ENCODE measurements at regions not wholly inside any gene's neighbourhood (a gene's known extent, or its start where the extent isn't known, plus 50 kb on each side); places are given as distances from the start of the nearest gene placed in this dataset.
"Not testable (repeated sequence)": the region's sequence is repeated elsewhere in the genome, so short reads cannot be mapped to it uniquely, and the experiment has no call there.

GRCh38 chr3:76198086-76198485, 412.7 kb upstream of the ZNF717 start:
- no peak for DNase-seq (ENCODE audit: low read depth in 3 of 3)

- DNase-seq (ENCODE audit: low read depth in 3 of 3): no peak
Measured at GRCh38 chr3:76199382-76199781, 414.0 kb upstream of the ZNF717 start.

GRCh38 chr3:76203578-76203977, 418.2 kb upstream of the ZNF717 start:
- no peak for DNase-seq (ENCODE audit: low read depth in 3 of 3)

GRCh38 chr3:76206346-76206745, 421.0 kb upstream of the ZNF717 start:
- DNase-seq (ENCODE audit: low read depth in 3 of 3): no peak

- no peak for DNase-seq (ENCODE audit: low read depth in 3 of 3)
Measured at GRCh38 chr3:76212679-76213078, 427.3 kb upstream of the ZNF717 start.

GRCh38 chr3:76222201-76222600, 436.9 kb upstream of the ZNF717 start:
- DNase-seq (ENCODE audit: low read depth in 3 of 3): no peak

GRCh38 chr3:76231258-76231657, 445.9 kb upstream of the ZNF717 start:
- DNase-seq (ENCODE audit: low read depth in 3 of 3): no peak

GRCh38 chr3:76242886-76243753, 457.8 kb upstream of the ZNF717 start:
- DNase-seq (ENCODE audit: low read depth in 3 of 3): no peak

GRCh38 chr3:76245073-76245472, 459.7 kb upstream of the ZNF717 start:
- DNase-seq (ENCODE audit: low read depth in 3 of 3): no peak

- DNase-seq (ENCODE audit: low read depth in 3 of 3): no peak
Measured at GRCh38 chr3:76245622-76246021, 460.3 kb upstream of the ZNF717 start.

GRCh38 chr3:76264496-76264895, 479.1 kb upstream of the ZNF717 start:
- DNase-seq (ENCODE audit: low read depth in 3 of 3): no peak

- no peak for DNase-seq (ENCODE audit: low read depth in 3 of 3)
Measured at GRCh38 chr3:76264911-76265310, 479.6 kb upstream of the ZNF717 start.

- DNase-seq (ENCODE audit: low read depth in 3 of 3): no peak
Measured at GRCh38 chr3:76266511-76266910, 481.2 kb upstream of the ZNF717 start.

- DNase-seq (ENCODE audit: low read depth in 3 of 3): no peak
Measured at GRCh38 chr3:76267851-76268380, 482.6 kb upstream of the ZNF717 start.

- no peak for DNase-seq (ENCODE audit: low read depth in 3 of 3)
Measured at GRCh38 chr3:76293856-76294255, 508.5 kb upstream of the ZNF717 start.

GRCh38 chr3:76300746-76301145, 515.4 kb upstream of the ZNF717 start:
- DNase-seq (ENCODE audit: low read depth in 3 of 3): no peak

GRCh38 chr3:76307556-76307955, 522.2 kb upstream of the ZNF717 start:
- DNase-seq (ENCODE audit: low read depth in 3 of 3): no peak

- DNase-seq (ENCODE audit: low read depth in 3 of 3): no peak
Measured at GRCh38 chr3:76308541-76308940, 523.2 kb upstream of the ZNF717 start.

GRCh38 chr3:76310089-76310488, 524.7 kb upstream of the ZNF717 start:
- no peak for DNase-seq (ENCODE audit: low read depth in 3 of 3)

- no peak for DNase-seq (ENCODE audit: low read depth in 3 of 3)
Measured at GRCh38 chr3:76310667-76311066, 525.3 kb upstream of the ZNF717 start.

- DNase-seq (ENCODE audit: low read depth in 3 of 3): no peak
Measured at GRCh38 chr3:76311941-76312340, 526.6 kb upstream of the ZNF717 start.

- DNase-seq (ENCODE audit: low read depth in 3 of 3): not testable (repeated sequence)
Measured at GRCh38 chr3:76315906-76316305, 530.6 kb upstream of the ZNF717 start.

- no peak for DNase-seq (ENCODE audit: low read depth in 3 of 3)
Measured at GRCh38 chr3:76321614-76322013, 536.3 kb upstream of the ZNF717 start.

- no peak for DNase-seq (ENCODE audit: low read depth in 3 of 3)
Measured at GRCh38 chr3:76324101-76324500, 538.8 kb upstream of the ZNF717 start.
